Amniotic epithelial cell (primary cell): ENCODE measurements at regions not wholly inside any gene's neighbourhood (a gene's known extent, or its start where the extent isn't known, plus 50 kb on each side); places are given as distances from the start of the nearest gene placed in this dataset.

Experiments used
- DNase-seq: peaks from one replicate; pipeline ENCODE4 v3.0.0-alpha.2; 2010; ENCODE audit warnings: low read depth

- DNase-seq = peak; percentile 46
These were observed 84.3 kb upstream of the PHF14 start for GRCh38 chr7:10889266-10889898.

- DNase-seq = no peak
These were observed 65.1 kb upstream of the PHF14 start for GRCh38 chr7:10908600-10908999.

GRCh38 chr7:10910447-10910846 lies 63.2 kb upstream of the PHF14 start:
- no peak for DNase-seq

- DNase-seq = no peak
These were observed 61.6 kb upstream of the PHF14 start for GRCh38 chr7:10912077-10912476.

GRCh38 chr7:10913457-10913856 lies 60.2 kb upstream of the PHF14 start:
- DNase-seq = no peak

DNA sequence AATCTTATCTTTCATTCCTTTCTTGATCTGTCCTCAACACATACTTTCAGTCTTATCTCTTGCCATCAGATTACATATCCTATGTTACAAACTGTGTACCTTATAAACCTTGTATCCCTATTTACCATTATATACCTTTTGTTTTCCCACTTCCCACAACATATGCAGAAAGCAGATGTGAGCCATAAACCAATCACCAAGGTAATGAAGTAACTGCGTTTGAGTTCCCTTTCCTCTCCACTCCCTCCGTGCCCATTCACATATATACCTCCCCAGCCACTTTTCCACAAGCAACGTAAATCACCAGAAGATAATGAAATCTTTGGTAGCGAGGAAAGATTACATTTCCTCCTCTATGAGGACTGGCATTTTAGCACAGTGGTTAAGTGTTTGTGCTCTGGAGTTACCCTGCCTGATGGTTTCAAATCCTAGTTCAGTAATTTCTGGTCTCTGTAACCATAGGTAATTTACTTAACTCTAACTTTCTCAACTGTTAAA lies 55.5 kb upstream of the PHF14 start:
- DNase-seq = no peak

- DNase-seq = no peak
These were observed 53.7 kb upstream of the PHF14 start for GRCh38 chr7:10919923-10920322.
